Mesothelial cell of epicardium (in vitro differentiated cells): ENCODE measurements at regions not wholly inside any gene's neighbourhood (a gene's known extent, or its start where the extent isn't known, plus 50 kb on each side); places are given as distances from the start of the nearest gene placed in this dataset.

Source experiments
- DNase-seq, 2 experiments: peaks; one replicate each; pipeline ENCODE4 v3.0.0; 2021; ENCODE audit warnings: low spot score in 2 of 2; ENCODE audit not compliant: unreplicated experiment in 2 of 2
- H3K27ac Mint-ChIP-seq: 2 replicates; pipeline ENCODE4 v1.8.0; 2021; ENCODE audit warnings: mixed read lengths
- H3K27me3 Mint-ChIP-seq: 2 replicates; pipeline ENCODE4 v1.8.0; 2021; ENCODE audit warnings: low read depth, mixed read lengths
- H3K36me3 Mint-ChIP-seq: 2 replicates; pipeline ENCODE4 v1.8.0; 2021; ENCODE audit warnings: mixed read lengths
- H3K4me1 Mint-ChIP-seq: 2 replicates; pipeline ENCODE4 v1.8.0; 2021; ENCODE audit warnings: mixed read lengths
- H3K4me3 Mint-ChIP-seq: 2 replicates; pipeline ENCODE4 v1.8.0; 2021; ENCODE audit warnings: mild to moderate bottlenecking, moderate library complexity, mixed read lengths
- H3K9me3 Mint-ChIP-seq: 2 replicates; pipeline ENCODE4 v1.8.0; 2021; ENCODE audit warnings: mixed read lengths
- CTCF ChIP-seq: fragments of 200-600 bp; sonication (generic); IDR thresholded peaks from one replicate; pipeline ENCODE4 v1.5.0; 2021; ENCODE audit warnings: antibody characterized with exemption; ENCODE audit not compliant: unreplicated experiment

GRCh38 chr13:81988567-81988966 lies 1647.6 kb upstream of the SPRY2 start:
- Mint-ChIP-seq H3K36me3 (no peaks in the 10 kb centered on the region), H3K9me3 (no peaks in the 10 kb centered on the region), H3K4me3 (no peak overlapping the region), H3K4me1 (peaks cover 45% of the 10 kb centered on the region), H3K27ac (peak overlapping the region; percentile 52), H3K27me3 (no peaks in the 10 kb centered on the region)
- TF ChIP-seq CTCF, result no peak
- DNase-seq, result no peak

GRCh38 chr13:81987677-81988357 lies 1646.9 kb upstream of the SPRY2 start:
- no peak for TF ChIP-seq CTCF
- Mint-ChIP-seq H3K36me3 (no peaks in the 10 kb centered on the region), H3K9me3 (no peaks in the 10 kb centered on the region), H3K27ac (peak overlapping the region; percentile 25), H3K4me3 (no peak overlapping the region), H3K4me1 (peaks cover 45% of the 10 kb centered on the region), H3K27me3 (no peaks in the 10 kb centered on the region)
- DNase-seq, result no peak

- H3K27me3 Mint-ChIP-seq, result no peaks in the 10 kb centered on the region
- H3K36me3 Mint-ChIP-seq, result no peaks in the 10 kb centered on the region
- H3K27ac Mint-ChIP-seq, result peak overlapping the region; percentile 25
- no peaks in the 10 kb centered on the region for H3K9me3 Mint-ChIP-seq
- H3K4me1 Mint-ChIP-seq, result peaks cover 45% of the 10 kb centered on the region
- no peak for DNase-seq
- H3K4me3 Mint-ChIP-seq, result no peak overlapping the region
- no peak for TF ChIP-seq CTCF
Measured at GRCh38 chr13:81987159-81987558, 1646.2 kb upstream of the SPRY2 start.

- no peak for DNase-seq
- H3K27ac Mint-ChIP-seq, result peak overlapping the region; percentile 18
- no peak for TF ChIP-seq CTCF
Measured at GRCh38 chr13:81986308-81986707, 1645.4 kb upstream of the SPRY2 start.

GRCh38 chr13:81957121-81957520 lies 1616.2 kb upstream of the SPRY2 start:
- Mint-ChIP-seq H3K36me3 (peaks cover 1% of the 10 kb centered on the region), H3K9me3 (peaks cover 26% of the 10 kb centered on the region), H3K4me1 (no peaks in the 10 kb centered on the region), H3K4me3 (no peak overlapping the region), H3K27me3 (no peaks in the 10 kb centered on the region), H3K27ac (no peak overlapping the region)
- no peak for DNase-seq
- TF ChIP-seq CTCF, result no peak

More at GRCh38 chr13:81986308-81986707, 1645.4 kb upstream of the SPRY2 start:
- Mint-ChIP-seq H3K36me3 (no peaks in the 10 kb centered on the region), H3K27me3 (no peaks in the 10 kb centered on the region), H3K4me1 (peaks cover 45% of the 10 kb centered on the region), H3K9me3 (no peaks in the 10 kb centered on the region), H3K4me3 (peak overlapping the region; percentile 7)
